Calu3 (cell line): ENCODE measurements at regions not wholly inside any gene's neighbourhood (a gene's known extent, or its start where the extent isn't known, plus 50 kb on each side); places are given as distances from the start of the nearest gene placed in this dataset.

Source experiments
- BruUV-seq: library from RNA; stranded (reverse); fragments of 400-500 nt; replicated peaks from 2 replicates; lab custom pipeline; 2021; lab: Mats Ljungman, UMichigan
- CTCF ChIA-PET: fragments of 300-600 bp; sonication (Branson Sonifier 250); formaldehyde crosslinking; loops from one replicate; lab custom pipeline; 2022; ENCODE audit warnings: antibody characterized with exemption; lab: Charles Lee
- DNase-seq: peaks from one replicate; pipeline ENCODE4 v3.0.0; 2022
- H3K27ac Mint-ChIP-seq: one replicate; pipeline ENCODE4 v1.8.0; 2022; ENCODE audit warnings: mixed read lengths; ENCODE audit not compliant: unreplicated experiment
- H3K27me3 Mint-ChIP-seq: one replicate; pipeline ENCODE4 v1.8.0; 2022; ENCODE audit warnings: mixed read lengths; ENCODE audit not compliant: unreplicated experiment
- H3K36me3 Mint-ChIP-seq: one replicate; pipeline ENCODE4 v1.8.0; 2022; ENCODE audit warnings: mild to moderate bottlenecking, moderate library complexity, mixed read lengths; ENCODE audit not compliant: insufficient read depth, unreplicated experiment
- H3K4me1 Mint-ChIP-seq: one replicate; pipeline ENCODE4 v1.8.0; 2022; ENCODE audit warnings: mild to moderate bottlenecking, low read depth, mixed read lengths; ENCODE audit not compliant: unreplicated experiment
- H3K4me3 Mint-ChIP-seq: one replicate; pipeline ENCODE4 v1.8.0; 2022; ENCODE audit warnings: mild to moderate bottlenecking, low read depth, moderate library complexity, mixed read lengths; ENCODE audit not compliant: unreplicated experiment
- H3K9me3 Mint-ChIP-seq: one replicate; pipeline ENCODE4 v1.8.0; 2022; ENCODE audit warnings: low read depth, mixed read lengths; ENCODE audit not compliant: unreplicated experiment
- CTCF ChIP-seq: fragments of 200-600 bp; IDR thresholded peaks from one replicate; pipeline ENCODE4 v1.8.0; 2022; ENCODE audit warnings: antibody characterized with exemption; ENCODE audit not compliant: unreplicated experiment
- intact Hi-C: fragments of 100-400 bp; cut with micrococcal nuclease; formaldehyde crosslinking; loops from one replicate; pipeline ENCODE4 v1.10.0; 2022; ENCODE audit not compliant: unreplicated experiment

- no peaks in the 10 kb centered on the region for H3K9me3 Mint-ChIP-seq
- no peaks in the 10 kb centered on the region for H3K27me3 Mint-ChIP-seq
- DNase-seq: no peak
- no peaks in the 10 kb centered on the region for H3K36me3 Mint-ChIP-seq
- no TSS peak for BruUV-seq
- CTCF ChIA-PET: no interaction called here
- H3K27ac Mint-ChIP-seq: no peak overlapping the region
- H3K4me3 Mint-ChIP-seq: no peak overlapping the region
- peaks cover 4% of the 10 kb centered on the region for H3K4me1 Mint-ChIP-seq
- intact Hi-C loops: no loop called here
- TF ChIP-seq CTCF: no peak
These were observed 286.0 kb downstream of the FAT3 start for GRCh38 chr11:92510591-92510990.

- H3K27ac Mint-ChIP-seq: no peak overlapping the region
- no peaks in the 10 kb centered on the region for H3K9me3 Mint-ChIP-seq
- no TSS peak for BruUV-seq
- intact Hi-C loops: no loop called here
- H3K4me1 Mint-ChIP-seq: no peaks in the 10 kb centered on the region
- TF ChIP-seq CTCF: no peak
- no peak for DNase-seq
- no peaks in the 10 kb centered on the region for H3K36me3 Mint-ChIP-seq
- CTCF ChIA-PET: no interaction called here
- no peaks in the 10 kb centered on the region for H3K27me3 Mint-ChIP-seq
- H3K4me3 Mint-ChIP-seq: no peak overlapping the region
These were observed 287.0 kb downstream of the FAT3 start for GRCh38 chr11:92511522-92512203.

DNA sequence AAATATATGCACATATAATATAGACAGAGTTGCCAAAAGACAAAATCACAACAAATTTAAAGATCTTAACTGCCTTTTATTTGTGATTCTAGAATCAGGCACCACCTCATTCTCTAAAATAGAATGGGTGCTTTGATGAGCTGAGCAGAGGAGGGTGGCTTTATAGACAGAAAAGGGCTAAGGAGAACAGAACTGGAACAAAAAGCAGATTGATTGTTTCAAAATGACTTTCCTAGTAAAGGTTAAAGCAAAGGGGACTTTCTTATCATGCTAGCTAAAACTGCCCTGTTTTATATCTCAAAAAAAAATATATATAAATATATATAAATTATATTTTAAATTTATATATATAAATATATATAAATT lies 287.6 kb downstream of the FAT3 start:
- no peak overlapping the region for H3K4me3 Mint-ChIP-seq
- H3K27me3 Mint-ChIP-seq: no peaks in the 10 kb centered on the region
- no peak for TF ChIP-seq CTCF
- no TSS peak for BruUV-seq
- H3K9me3 Mint-ChIP-seq: no peaks in the 10 kb centered on the region
- no peaks in the 10 kb centered on the region for H3K36me3 Mint-ChIP-seq
- intact Hi-C loops: no loop called here
- CTCF ChIA-PET: no interaction called here
- no peak overlapping the region for H3K27ac Mint-ChIP-seq
- no peaks in the 10 kb centered on the region for H3K4me1 Mint-ChIP-seq
- DNase-seq: no peak

GRCh38 chr11:92523611-92524010 lies 299.0 kb downstream of the FAT3 start:
- DNase-seq: no peak
- TF ChIP-seq CTCF: no peak
- H3K36me3 Mint-ChIP-seq: no peaks in the 10 kb centered on the region
- H3K4me1 Mint-ChIP-seq: no peaks in the 10 kb centered on the region
- no peak overlapping the region for H3K27ac Mint-ChIP-seq
- H3K9me3 Mint-ChIP-seq: no peaks in the 10 kb centered on the region
- no TSS peak for BruUV-seq
- no peaks in the 10 kb centered on the region for H3K27me3 Mint-ChIP-seq
- intact Hi-C loops: no loop called here
- CTCF ChIA-PET: no interaction called here
- no peak overlapping the region for H3K4me3 Mint-ChIP-seq
